ENCODE measurements at regions not wholly inside any gene's neighbourhood (a gene's known extent, or its start where the extent isn't known, plus 50 kb on each side); places are given as distances from the start of the nearest gene placed in this dataset.

DNA sequence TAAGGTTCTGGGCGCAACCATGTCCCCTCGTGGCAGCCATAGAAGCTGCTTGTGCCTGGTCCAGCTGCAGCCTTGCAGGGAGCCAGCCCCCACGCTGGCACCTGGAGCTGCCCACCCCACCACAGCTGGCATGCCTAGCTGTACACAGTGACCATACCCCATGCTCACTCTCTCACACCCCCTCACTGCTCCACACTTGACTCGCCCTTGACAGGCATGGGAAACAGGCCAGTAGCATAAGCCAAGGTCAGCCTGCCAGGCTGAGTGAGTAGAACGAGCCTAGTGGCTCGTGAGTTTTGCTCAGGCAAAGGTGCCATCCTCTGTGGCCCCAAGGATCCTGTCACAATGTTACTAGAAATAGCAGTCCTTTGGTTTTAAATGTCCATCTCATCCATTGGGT, 52.7 kb upstream of the CADM2 start:
- TF ChIP-seq, protein P1, sequence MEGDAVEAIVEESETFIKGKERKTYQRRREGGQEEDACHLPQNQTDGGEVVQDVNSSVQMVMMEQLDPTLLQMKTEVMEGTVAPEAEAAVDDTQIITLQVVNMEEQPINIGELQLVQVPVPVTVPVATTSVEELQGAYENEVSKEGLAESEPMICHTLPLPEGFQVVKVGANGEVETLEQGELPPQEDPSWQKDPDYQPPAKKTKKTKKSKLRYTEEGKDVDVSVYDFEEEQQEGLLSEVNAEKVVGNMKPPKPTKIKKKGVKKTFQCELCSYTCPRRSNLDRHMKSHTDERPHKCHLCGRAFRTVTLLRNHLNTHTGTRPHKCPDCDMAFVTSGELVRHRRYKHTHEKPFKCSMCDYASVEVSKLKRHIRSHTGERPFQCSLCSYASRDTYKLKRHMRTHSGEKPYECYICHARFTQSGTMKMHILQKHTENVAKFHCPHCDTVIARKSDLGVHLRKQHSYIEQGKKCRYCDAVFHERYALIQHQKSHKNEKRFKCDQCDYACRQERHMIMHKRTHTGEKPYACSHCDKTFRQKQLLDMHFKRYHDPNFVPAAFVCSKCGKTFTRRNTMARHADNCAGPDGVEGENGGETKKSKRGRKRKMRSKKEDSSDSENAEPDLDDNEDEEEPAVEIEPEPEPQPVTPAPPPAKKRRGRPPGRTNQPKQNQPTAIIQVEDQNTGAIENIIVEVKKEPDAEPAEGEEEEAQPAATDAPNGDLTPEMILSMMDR (IDR thresholded peaks at IDR 0.05) = no peak

Measured in LNCAP (cell line).